Activated CD4-positive, alpha-beta T cell treated with anti-CD3 and anti-CD28 coated beads, Interleukin-2, amount 10 ng/mL, durations not matched to agents 7 days and 5 days (primary cell): ENCODE measurements at regions not wholly inside any gene's neighbourhood (a gene's known extent, or its start where the extent isn't known, plus 50 kb on each side); places are given as distances from the start of the nearest gene placed in this dataset.

ENCODE experiments used
- CTCF ChIA-PET: fragments of 350-600 bp; sonication (Branson Sonifier 250); formaldehyde crosslinking; loops from one replicate; lab custom pipeline; 2021; ENCODE audit warnings: antibody characterized with exemption; lab: Charles Lee
- POLR2A ChIA-PET: fragments of 350-600 bp; sonication (Branson Sonifier 250); formaldehyde crosslinking; loops from one replicate; lab custom pipeline; 2021; ENCODE audit warnings: antibody characterized with exemption; lab: Charles Lee
- DNase-seq: peaks from one replicate; pipeline ENCODE4 v3.0.0-alpha.2; 2020
- H3K27ac Mint-ChIP-seq: one replicate; pipeline ENCODE4 v1.8.0; 2021; ENCODE audit warnings: mild to moderate bottlenecking, moderate library complexity, mixed read lengths
- H3K27me3 Mint-ChIP-seq: one replicate; pipeline ENCODE4 v1.8.0; 2021; ENCODE audit warnings: mixed read lengths
- H3K36me3 Mint-ChIP-seq: one replicate; pipeline ENCODE4 v1.8.0; 2021; ENCODE audit warnings: low read depth, mixed read lengths
- H3K4me1 Mint-ChIP-seq: one replicate; pipeline ENCODE4 v1.8.0; 2021; ENCODE audit warnings: mixed read lengths
- H3K4me3 Mint-ChIP-seq: one replicate; pipeline ENCODE4 v1.8.0; 2021; ENCODE audit warnings: mild to moderate bottlenecking, moderate library complexity, mixed read lengths
- H3K9me3 Mint-ChIP-seq: one replicate; pipeline ENCODE4 v1.8.0; 2021; ENCODE audit warnings: mixed read lengths

- Mint-ChIP-seq H3K4me1 (no peaks in the 10 kb centered on the region), H3K27me3 (no peaks in the 10 kb centered on the region), H3K4me3 (no peak overlapping the region), H3K9me3 (no peaks in the 10 kb centered on the region), H3K36me3 (no peaks in the 10 kb centered on the region), H3K27ac (no peak overlapping the region)
- DNase-seq: no peak
- ChIA-PET POLR2A (no interaction called here), CTCF (no interaction called here)
These were observed 548.3 kb downstream of the MIAT start for GRCh38 chr22:27205492-27206373.

- H3K27me3 Mint-ChIP-seq: peaks cover under 1% of the 10 kb centered on the region
- CTCF ChIA-PET: no interaction called here
- H3K9me3 Mint-ChIP-seq: no peaks in the 10 kb centered on the region
- H3K4me3 Mint-ChIP-seq: no peak overlapping the region
- POLR2A ChIA-PET: no interaction called here
- DNase-seq: no peak
- no peaks in the 10 kb centered on the region for H3K36me3 Mint-ChIP-seq
- H3K4me1 Mint-ChIP-seq: no peaks in the 10 kb centered on the region
- H3K27ac Mint-ChIP-seq: no peak overlapping the region
These were observed 549.2 kb downstream of the MIAT start for GRCh38 chr22:27206374-27207133.

GRCh38 chr22:27207266-27207665 is 549.9 kb downstream of the MIAT start:
- H3K9me3 Mint-ChIP-seq: no peaks in the 10 kb centered on the region
- H3K4me1 Mint-ChIP-seq: no peaks in the 10 kb centered on the region
- POLR2A ChIA-PET: no interaction called here
- H3K27ac Mint-ChIP-seq: no peak overlapping the region
- H3K36me3 Mint-ChIP-seq: no peaks in the 10 kb centered on the region
- DNase-seq: no peak
- peaks cover 6% of the 10 kb centered on the region for H3K27me3 Mint-ChIP-seq
- H3K4me3 Mint-ChIP-seq: no peak overlapping the region
- CTCF ChIA-PET: no interaction called here

GRCh38 chr22:27207907-27208306 is 550.5 kb downstream of the MIAT start:
- CTCF ChIA-PET: no interaction called here
- Mint-ChIP-seq H3K27me3 (peaks cover 10% of the 10 kb centered on the region), H3K4me3 (no peak overlapping the region), H3K36me3 (no peaks in the 10 kb centered on the region), H3K4me1 (no peaks in the 10 kb centered on the region), H3K9me3 (no peaks in the 10 kb centered on the region), H3K27ac (no peak overlapping the region)
- DNase-seq: no peak
- POLR2A ChIA-PET: no interaction called here

- H3K4me1 Mint-ChIP-seq: no peaks in the 10 kb centered on the region
- H3K4me3 Mint-ChIP-seq: no peak overlapping the region
- H3K27me3 Mint-ChIP-seq: peaks cover 10% of the 10 kb centered on the region
- POLR2A ChIA-PET: no interaction called here
- no peaks in the 10 kb centered on the region for H3K9me3 Mint-ChIP-seq
- CTCF ChIA-PET: no interaction called here
- H3K36me3 Mint-ChIP-seq: no peaks in the 10 kb centered on the region
- no peak for DNase-seq
- no peak overlapping the region for H3K27ac Mint-ChIP-seq
These were observed 552.8 kb downstream of the MIAT start for GRCh38 chr22:27210111-27210730.

- Mint-ChIP-seq H3K4me3 (no peak overlapping the region), H3K36me3 (no peaks in the 10 kb centered on the region), H3K4me1 (no peaks in the 10 kb centered on the region), H3K9me3 (no peaks in the 10 kb centered on the region), H3K27ac (no peak overlapping the region), H3K27me3 (peaks cover 10% of the 10 kb centered on the region)
- CTCF ChIA-PET: no interaction called here
- no peak for DNase-seq
- POLR2A ChIA-PET: no interaction called here
These were observed 554.7 kb downstream of the MIAT start for GRCh38 chr22:27212102-27212501.

- no peak for DNase-seq
- ChIA-PET POLR2A (no interaction called here), CTCF (no interaction called here)
- Mint-ChIP-seq H3K4me3 (no peak overlapping the region), H3K9me3 (no peaks in the 10 kb centered on the region), H3K27me3 (peaks cover 10% of the 10 kb centered on the region), H3K36me3 (no peaks in the 10 kb centered on the region), H3K27ac (no peak overlapping the region), H3K4me1 (no peaks in the 10 kb centered on the region)
These were observed 555.3 kb downstream of the MIAT start for GRCh38 chr22:27212617-27213177.

GRCh38 chr22:27213294-27213693 is 555.9 kb downstream of the MIAT start:
- POLR2A ChIA-PET: no interaction called here
- no peak overlapping the region for H3K4me3 Mint-ChIP-seq
- peaks cover 10% of the 10 kb centered on the region for H3K27me3 Mint-ChIP-seq
- no peaks in the 10 kb centered on the region for H3K36me3 Mint-ChIP-seq
- H3K9me3 Mint-ChIP-seq: no peaks in the 10 kb centered on the region
- no peak for DNase-seq
- CTCF ChIA-PET: no interaction called here
- no peaks in the 10 kb centered on the region for H3K4me1 Mint-ChIP-seq
- H3K27ac Mint-ChIP-seq: no peak overlapping the region

- Mint-ChIP-seq H3K27ac (no peak overlapping the region), H3K4me1 (no peaks in the 10 kb centered on the region), H3K36me3 (no peaks in the 10 kb centered on the region), H3K27me3 (peaks cover 10% of the 10 kb centered on the region), H3K9me3 (no peaks in the 10 kb centered on the region), H3K4me3 (no peak overlapping the region)
- DNase-seq: no peak
- CTCF ChIA-PET: no interaction called here
- POLR2A ChIA-PET: no interaction called here
These were observed 556.6 kb downstream of the MIAT start for GRCh38 chr22:27213766-27214581.

GRCh38 chr22:27214691-27215090 is 557.3 kb downstream of the MIAT start:
- H3K9me3 Mint-ChIP-seq: no peaks in the 10 kb centered on the region
- no peak for DNase-seq
- no peak overlapping the region for H3K4me3 Mint-ChIP-seq
- H3K4me1 Mint-ChIP-seq: no peaks in the 10 kb centered on the region
- H3K27me3 Mint-ChIP-seq: peaks cover 10% of the 10 kb centered on the region
- H3K36me3 Mint-ChIP-seq: no peaks in the 10 kb centered on the region
- no peak overlapping the region for H3K27ac Mint-ChIP-seq
- ChIA-PET CTCF (no interaction called here), POLR2A (no interaction called here)

GRCh38 chr22:27215871-27216270 is 558.5 kb downstream of the MIAT start:
- no peaks in the 10 kb centered on the region for H3K36me3 Mint-ChIP-seq
- POLR2A ChIA-PET: no interaction called here
- H3K27ac Mint-ChIP-seq: no peak overlapping the region
- H3K9me3 Mint-ChIP-seq: no peaks in the 10 kb centered on the region
- H3K4me3 Mint-ChIP-seq: no peak overlapping the region
- peaks cover 10% of the 10 kb centered on the region for H3K27me3 Mint-ChIP-seq
- no peak for DNase-seq
- no peaks in the 10 kb centered on the region for H3K4me1 Mint-ChIP-seq
- CTCF ChIA-PET: no interaction called here

GRCh38 chr22:27216444-27216843 is 559.1 kb downstream of the MIAT start:
- H3K27me3 Mint-ChIP-seq: peaks cover 10% of the 10 kb centered on the region
- no peak for DNase-seq
- H3K9me3 Mint-ChIP-seq: no peaks in the 10 kb centered on the region
- POLR2A ChIA-PET: no interaction called here
- H3K36me3 Mint-ChIP-seq: no peaks in the 10 kb centered on the region
- no peak overlapping the region for H3K27ac Mint-ChIP-seq
- H3K4me3 Mint-ChIP-seq: no peak overlapping the region
- CTCF ChIA-PET: no interaction called here
- no peaks in the 10 kb centered on the region for H3K4me1 Mint-ChIP-seq
